HCT116 (cell line): ENCODE measurements at regions not wholly inside any gene's neighbourhood (a gene's known extent, or its start where the extent isn't known, plus 50 kb on each side); places are given as distances from the start of the nearest gene placed in this dataset.

Source experiments
- ATAC-seq: fragments of 200-7000 bp; cut with Tn5 transposase; 2 replicates; pipeline ENCODE4 v1.9.1; 2020; ENCODE audit warnings: mild to moderate bottlenecking, moderate library complexity
- BruUV-seq: library from RNA; stranded (reverse); fragments of 400-500 nt; replicated peaks from 2 replicates; lab custom pipeline; 2021; lab: Mats Ljungman, UMichigan
- CTCF ChIA-PET: fragments of 300-600 bp; sonication (Branson Sonifier 250); formaldehyde crosslinking; loops from one replicate; lab custom pipeline; 2021; ENCODE audit warnings: antibody characterized with exemption; lab: Charles Lee
- POLR2A ChIA-PET: fragments of 300-600, 350-600 bp; sonication (Branson Sonifier 250); formaldehyde crosslinking; loops from one replicate; lab custom pipeline; 2021; ENCODE audit warnings: antibody characterized with exemption; lab: Charles Lee
- RAD21 ChIA-PET, 2 experiments: fragments of 300-600 bp; sonication (Branson Sonifier 250); formaldehyde crosslinking; loops; one replicate each; lab custom pipeline; 2023; ENCODE audit warnings: low total read pairs in 2 of 2; ENCODE audit not compliant: uncharacterized antibody in 2 of 2, unreplicated experiment in 2 of 2, low non-redundant PET in 1 of 2; lab: Charles Lee
- DNase-seq: peaks from one replicate; pipeline ENCODE4 v3.0.0-alpha.2; 2010; ENCODE audit warnings: low read depth, low spot score
- H2AFZ ChIP-seq: fragments of 200-600 bp; shearing (Covaris generic), sonication (generic); 2 replicates; pipeline ENCODE4 v1.6.1; 2017; ENCODE audit warnings: low read depth, mixed run types, mixed read lengths, antibody characterized with exemption, low read length; ENCODE audit not compliant: poor library complexity, severe bottlenecking
- H3K27ac ChIP-seq: 2 replicates; pipeline ENCODE4 v1.5.1; 2012; ENCODE audit warnings: low read depth, low read length
- H3K27me3 ChIP-seq: fragments of 200-600 bp; sonication (generic); 2 replicates; pipeline ENCODE4 v1.6.1; 2016; ENCODE audit warnings: mixed run types, low read length, mixed read lengths; ENCODE audit not compliant: insufficient read depth
- H3K36me3 ChIP-seq, 2 experiments: fragments of 200-500 bp in 1 of 2; fragments of 200-600 bp in 1 of 2; sonication (Bioruptor generic) in 1 of 2; sonication (generic) in 1 of 2; 2 replicates each; pipeline versions ENCODE4 v1.5.1 to v1.6.1; 2014 to 2016; ENCODE audit warnings: low read length in 2 of 2, inconsistent platforms in 1 of 2, mixed read lengths in 1 of 2, mixed run types in 1 of 2; ENCODE audit not compliant: insufficient read depth in 2 of 2, control insufficient read depth in 1 of 2
- H3K4me1 ChIP-seq, 2 experiments: fragments of 200-600 bp in 1 of 2; sonication (generic) in 1 of 2; 2 replicates each; pipeline versions ENCODE4 v1.5.1 to v1.6.1; 2012 to 2017; ENCODE audit warnings: low read length in 2 of 2, inconsistent platforms in 1 of 2, mild to moderate bottlenecking in 1 of 2, mixed read lengths in 1 of 2, mixed run types in 1 of 2, moderate library complexity in 1 of 2; ENCODE audit not compliant: insufficient read depth in 2 of 2, control insufficient read depth in 1 of 2
- H3K4me2 ChIP-seq: fragments of 200-600 bp; sonication (generic); 2 replicates; pipeline ENCODE4 v1.6.1; 2017; ENCODE audit warnings: mixed run types, low read length, mixed read lengths
- H3K4me3 ChIP-seq, 2 experiments: fragments of 200-600 bp in 1 of 2; sonication (generic) in 1 of 2; replicated peaks in 1 of 2; 2 replicates each; pipeline ENCODE4 v1.5.1; 2011 to 2016; ENCODE audit warnings: low read length in 2 of 2, control low read depth in 1 of 2, low read depth in 1 of 2, mild to moderate bottlenecking in 1 of 2, mixed read lengths in 1 of 2, mixed run types in 1 of 2
- H3K79me2 ChIP-seq: fragments of 200-600 bp; sonication (generic); 2 replicates; pipeline ENCODE4 v1.6.1; 2017; ENCODE audit warnings: mild to moderate bottlenecking, mixed run types, low read length, moderate library complexity, mixed read lengths; ENCODE audit not compliant: insufficient read depth
- H3K9ac ChIP-seq: fragments of 200-600 bp; sonication (generic); 2 replicates; pipeline ENCODE4 v1.6.1; 2016; ENCODE audit warnings: low read length, mixed read lengths
- H3K9me2 ChIP-seq: fragments of 200-600 bp; sonication (generic), shearing (Covaris generic); 2 replicates; pipeline ENCODE4 v1.6.1; 2017; ENCODE audit warnings: mixed run types, mild to moderate bottlenecking, moderate library complexity; ENCODE audit not compliant: insufficient read depth
- H3K9me3 ChIP-seq, 2 experiments: fragments of 200-500 bp in 1 of 2; fragments of 200-600 bp in 1 of 2; sonication (Bioruptor generic) in 1 of 2; sonication (generic) in 1 of 2; 2 replicates each; pipeline ENCODE4 v1.6.1; 2014 to 2017; ENCODE audit warnings: low read length in 2 of 2, mixed read lengths in 2 of 2, inconsistent platforms in 1 of 2, low read depth in 1 of 2, mild to moderate bottlenecking in 1 of 2, mixed run types in 1 of 2, moderate library complexity in 1 of 2; ENCODE audit not compliant: control insufficient read depth in 1 of 2, insufficient read depth in 1 of 2
- H4K20me1 ChIP-seq: fragments of 200-600 bp; sonication (generic), shearing (Covaris generic); 2 replicates; pipeline ENCODE4 v1.6.1; 2017; ENCODE audit warnings: mixed run types, mild to moderate bottlenecking, moderate library complexity; ENCODE audit not compliant: insufficient read depth
- CBX3 ChIP-seq: IDR thresholded peaks from 2 replicates; pipeline ENCODE4 v1.6.1; 2012; ENCODE audit warnings: low read depth
- CEBPB ChIP-seq: IDR thresholded peaks from 2 replicates; pipeline ENCODE4 v1.6.1; 2012; ENCODE audit warnings: low read depth
- EGR1 ChIP-seq: IDR thresholded peaks from 2 replicates; pipeline ENCODE4 v1.6.1; 2012; ENCODE audit warnings: low read depth
- ELF1 ChIP-seq: IDR thresholded peaks from 2 replicates; pipeline ENCODE4 v1.6.1; 2012; ENCODE audit warnings: low read depth, borderline replicate concordance
- EZH2phosphoT487 ChIP-seq: fragments of 200-600 bp; IDR thresholded peaks from 2 replicates; pipeline ENCODE4 v1.6.1; 2018; ENCODE audit warnings: antibody characterized with exemption, borderline replicate concordance
- FOSL1 ChIP-seq: IDR thresholded peaks from 2 replicates; pipeline ENCODE4 v1.6.1; 2012; ENCODE audit warnings: low read depth
- POLR2A ChIP-seq: IDR thresholded peaks from 2 replicates; pipeline ENCODE4 v1.7.0; 2011; ENCODE audit warnings: borderline replicate concordance; ENCODE audit not compliant: insufficient read depth, insufficient read length; ENCODE audit errors: extremely low read depth
- REST ChIP-seq: IDR thresholded peaks from 2 replicates; pipeline ENCODE4 v1.6.1; 2012; ENCODE audit warnings: low read depth
- SIN3A ChIP-seq: IDR thresholded peaks from 2 replicates; pipeline ENCODE4 v1.6.1; 2012; ENCODE audit warnings: low read depth
- TCF7L2 ChIP-seq: IDR thresholded peaks from 2 replicates; pipeline ENCODE4 v1.7.0; 2011; ENCODE audit warnings: borderline replicate concordance, inconsistent platforms; ENCODE audit not compliant: insufficient read depth, insufficient read length; ENCODE audit errors: extremely low read depth
- ZNF274 ChIP-seq: fragments of 200-500 bp; sonication (Bioruptor generic); IDR thresholded peaks from 2 replicates; pipeline ENCODE4 v1.6.1; 2014; ENCODE audit warnings: mild to moderate bottlenecking, low read depth, low read length, inconsistent platforms
- intact Hi-C: fragments of 100-400 bp; cut with micrococcal nuclease; formaldehyde crosslinking; loops from 2 replicates; pipeline ENCODE4 v1.10.0; 2022

DNA sequence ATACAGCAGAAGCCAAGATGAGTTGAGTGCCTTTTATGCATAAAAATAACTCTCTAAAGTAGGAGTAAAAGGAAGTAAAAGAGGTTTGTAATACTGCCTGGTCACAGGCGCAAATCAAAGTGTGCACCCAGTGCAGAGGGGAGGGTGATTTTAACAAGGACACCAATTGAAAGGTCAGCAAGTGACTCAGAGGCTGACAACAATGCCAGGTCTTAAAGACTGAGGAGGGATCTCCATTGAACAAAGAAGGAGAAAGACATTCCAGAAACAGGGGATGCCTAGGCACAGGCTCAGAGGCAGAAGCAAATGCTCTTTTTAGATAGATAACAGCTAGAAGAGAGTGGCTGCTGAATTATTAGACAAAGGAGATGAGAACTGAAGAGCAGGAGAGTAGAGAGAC, 297.4 kb upstream of the VCX start:
- Histone ChIP-seq H4K20me1 (no peaks in the 10 kb centered on the region), H3K27ac (no peak overlapping the region), H3K36me3 (no peaks in the 10 kb centered on the region), H3K4me3 (no peak overlapping the region), H2AFZ (no peak overlapping the region), H3K79me2 (no peaks in the 10 kb centered on the region), H3K9me3 (no peaks in the 10 kb centered on the region), H3K9ac (no peak overlapping the region), H3K4me1 (no peaks in the 10 kb centered on the region), H3K27me3 (no peaks in the 10 kb centered on the region), H3K4me2 (no peak overlapping the region), H3K9me2 (no peaks in the 10 kb centered on the region)
- no peak for DNase-seq
- ChIA-PET CTCF (no interaction called here), RAD21 (no interaction called here), POLR2A (no interaction called here)
- no peak for TF ChIP-seq REST
- TF ChIP-seq POLR2A, result no peak
- TF ChIP-seq ZNF274, result no peak
- no peak for TF ChIP-seq TCF7L2
- TF ChIP-seq EZH2phosphoT487, result no peak
- no peak for TF ChIP-seq SIN3A
- TF ChIP-seq FOSL1, result no peak
- TF ChIP-seq CEBPB, result no peak
- TF ChIP-seq ELF1, result no peak
- no peak for TF ChIP-seq CBX3
- TF ChIP-seq EGR1, result no peak
- intact Hi-C loops, result no loop called here
- BruUV-seq, result no TSS peak
- ATAC-seq, result no peak
